NT2/D1 (cell line): ENCODE measurements at regions not wholly inside any gene's neighbourhood (a gene's known extent, or its start where the extent isn't known, plus 50 kb on each side); places are given as distances from the start of the nearest gene placed in this dataset.

Experiments used
- DNase-seq: peaks from one replicate; pipeline ENCODE4 v3.0.0-alpha.2; 2011; ENCODE audit warnings: low read depth, low spot score
- H3K27me3 ChIP-seq: 2 replicates; pipeline ENCODE4 v1.6.0; 2011; ENCODE audit warnings: mild to moderate bottlenecking; ENCODE audit not compliant: insufficient read length, insufficient read depth
- H3K36me3 ChIP-seq: 2 replicates; pipeline ENCODE4 v1.6.1; 2011; ENCODE audit warnings: mild to moderate bottlenecking, low read length, mixed read lengths; ENCODE audit not compliant: insufficient read depth, insufficient read length
- H3K4me1 ChIP-seq: 2 replicates; pipeline ENCODE4 v1.5.1; 2011; ENCODE audit not compliant: insufficient read depth, insufficient read length
- H3K4me3 ChIP-seq: 2 replicates; pipeline ENCODE4 v1.5.1; 2011; ENCODE audit warnings: low read depth; ENCODE audit not compliant: insufficient read length
- H3K9ac ChIP-seq: 2 replicates; pipeline ENCODE4 v1.6.0; 2011; ENCODE audit warnings: low read depth; ENCODE audit not compliant: insufficient read length
- H3K9me3 ChIP-seq: 2 replicates; pipeline ENCODE4 v1.5.1; 2011; ENCODE audit warnings: mild to moderate bottlenecking, low read length; ENCODE audit not compliant: insufficient read depth
- SUZ12 ChIP-seq: IDR thresholded peaks from 2 replicates; pipeline ENCODE4 v1.6.1; 2011; ENCODE audit not compliant: insufficient read length, insufficient read depth; ENCODE audit errors: extremely low read depth
- YY1 ChIP-seq: IDR thresholded peaks from 2 replicates; pipeline ENCODE4 v1.6.1; 2011; ENCODE audit not compliant: insufficient read length, insufficient read depth
- ZNF274 ChIP-seq: IDR thresholded peaks from 2 replicates; pipeline ENCODE4 v1.6.1; 2011; ENCODE audit warnings: mild to moderate bottlenecking, low read depth, low read length

- no peak for DNase-seq
- H3K9me3 ChIP-seq: peaks cover 10% of the 10 kb centered on the region; the same call in 1 of the 2 replicates
- H3K4me1 ChIP-seq: no peaks in the 10 kb centered on the region
- H3K4me3 ChIP-seq: no peak overlapping the region
- no peaks in the 10 kb centered on the region for H3K36me3 ChIP-seq
- TF ChIP-seq ZNF274 (no peak), YY1 (no peak), SUZ12 (no peak)
- no peak overlapping the region for H3K9ac ChIP-seq
- H3K27me3 ChIP-seq: no peaks in the 10 kb centered on the region
Measured at GRCh38 chr5:121596882-121597281, 254.8 kb upstream of the FTMT start.

GRCh38 chr5:121608826-121609225, 242.9 kb upstream of the FTMT start:
- Histone ChIP-seq H3K36me3 (no peaks in the 10 kb centered on the region), H3K9me3 (no peaks in the 10 kb centered on the region), H3K27me3 (no peaks in the 10 kb centered on the region), H3K4me1 (no peaks in the 10 kb centered on the region), H3K9ac (no peak overlapping the region), H3K4me3 (no peak overlapping the region)
- TF ChIP-seq YY1 (no peak), SUZ12 (no peak), ZNF274 (no peak)
- no peak for DNase-seq

- TF ChIP-seq YY1 (no peak), ZNF274 (no peak)
- no peak for DNase-seq
- H3K36me3 ChIP-seq: no peaks in the 10 kb centered on the region
- H3K4me1 ChIP-seq: no peaks in the 10 kb centered on the region
- no peak overlapping the region for H3K4me3 ChIP-seq
- no peak overlapping the region for H3K9ac ChIP-seq
- no peaks in the 10 kb centered on the region for H3K27me3 ChIP-seq
- no peaks in the 10 kb centered on the region for H3K9me3 ChIP-seq
Measured at GRCh38 chr5:121624035-121624434, 227.6 kb upstream of the FTMT start.

- Histone ChIP-seq H3K9ac (no peak overlapping the region), H3K4me3 (no peak overlapping the region), H3K36me3 (no peaks in the 10 kb centered on the region), H3K9me3 (no peaks in the 10 kb centered on the region), H3K4me1 (no peaks in the 10 kb centered on the region), H3K27me3 (no peaks in the 10 kb centered on the region)
- no peak for TF ChIP-seq SUZ12
- TF ChIP-seq YY1: no peak
- no peak for TF ChIP-seq ZNF274
- no peak for DNase-seq
Measured at GRCh38 chr5:121628783-121629182, 222.9 kb upstream of the FTMT start.

GRCh38 chr5:121630402-121630801, 221.3 kb upstream of the FTMT start:
- no peak for TF ChIP-seq YY1
- no peak for TF ChIP-seq ZNF274
- TF ChIP-seq SUZ12: no peak
- Histone ChIP-seq H3K9me3 (no peaks in the 10 kb centered on the region), H3K36me3 (no peaks in the 10 kb centered on the region), H3K27me3 (no peaks in the 10 kb centered on the region), H3K9ac (no peak overlapping the region), H3K4me3 (no peak overlapping the region), H3K4me1 (no peaks in the 10 kb centered on the region)
- no peak for DNase-seq

- Histone ChIP-seq H3K27me3 (no peaks in the 10 kb centered on the region), H3K36me3 (no peaks in the 10 kb centered on the region), H3K9ac (no peak overlapping the region), H3K4me1 (no peaks in the 10 kb centered on the region), H3K9me3 (no peaks in the 10 kb centered on the region), H3K4me3 (no peak overlapping the region)
- no peak for DNase-seq
- no peak for TF ChIP-seq YY1
- TF ChIP-seq SUZ12: no peak
- no peak for TF ChIP-seq ZNF274
Measured at GRCh38 chr5:121634946-121635345, 216.7 kb upstream of the FTMT start.

GRCh38 chr5:121638126-121638525, 213.6 kb upstream of the FTMT start:
- Histone ChIP-seq H3K27me3 (no peaks in the 10 kb centered on the region), H3K9ac (no peak overlapping the region), H3K4me1 (no peaks in the 10 kb centered on the region), H3K9me3 (no peaks in the 10 kb centered on the region), H3K36me3 (no peaks in the 10 kb centered on the region), H3K4me3 (no peak overlapping the region)
- TF ChIP-seq ZNF274 (no peak), YY1 (no peak), SUZ12 (no peak)
- DNase-seq: no peak

- Histone ChIP-seq H3K4me1 (no peaks in the 10 kb centered on the region), H3K4me3 (no peak overlapping the region), H3K36me3 (no peaks in the 10 kb centered on the region), H3K9me3 (no peaks in the 10 kb centered on the region), H3K27me3 (no peaks in the 10 kb centered on the region), H3K9ac (no peak overlapping the region)
- no peak for TF ChIP-seq YY1
- no peak for TF ChIP-seq SUZ12
- TF ChIP-seq ZNF274: no peak
- DNase-seq: no peak
Measured at GRCh38 chr5:121640298-121640697, 211.4 kb upstream of the FTMT start.
